Neuronal stem cell (in vitro differentiated cells): ENCODE measurements at regions not wholly inside any gene's neighbourhood (a gene's known extent, or its start where the extent isn't known, plus 50 kb on each side); places are given as distances from the start of the nearest gene placed in this dataset.
"Not testable (repeated sequence)": the region's sequence is repeated elsewhere in the genome, so short reads cannot be mapped to it uniquely, and the experiment has no call there.

Source experiments
- DNase-seq: peaks from one replicate; pipeline ENCODE4 v3.0.0-alpha.2; 2013; ENCODE audit warnings: low spot score
- H2AFZ ChIP-seq: one replicate; pipeline ENCODE4 v1.6.1; 2013; ENCODE audit warnings: mild to moderate bottlenecking, low read length, inconsistent platforms
- H2AK5ac ChIP-seq: 2 replicates; pipeline ENCODE4 v1.6.1; 2013; ENCODE audit warnings: low read depth, mild to moderate bottlenecking, inconsistent platforms, low read length, moderate library complexity, mixed read lengths
- H2BK120ac ChIP-seq: 2 replicates; pipeline ENCODE4 v1.6.1; 2013; ENCODE audit warnings: low read depth, mild to moderate bottlenecking, inconsistent platforms, low read length, moderate library complexity, mixed read lengths
- H2BK12ac ChIP-seq: one replicate; pipeline ENCODE4 v1.6.1; 2013; ENCODE audit warnings: low read length, inconsistent platforms
- H2BK15ac ChIP-seq: 2 replicates; pipeline ENCODE4 v1.6.1; 2013; ENCODE audit warnings: mild to moderate bottlenecking, low read length, inconsistent platforms, mixed read lengths
- H2BK5ac ChIP-seq: one replicate; pipeline ENCODE4 v1.6.1; 2013; ENCODE audit warnings: inconsistent platforms, mild to moderate bottlenecking, low read length, moderate library complexity
- H3K14ac ChIP-seq: one replicate; pipeline ENCODE4 v1.6.1; 2013; ENCODE audit warnings: low read length, inconsistent platforms
- H3K18ac ChIP-seq: 2 replicates; pipeline ENCODE4 v1.6.1; 2013; ENCODE audit warnings: low read length, inconsistent platforms
- H3K23ac ChIP-seq: 2 replicates; pipeline ENCODE4 v1.6.1; 2013; ENCODE audit warnings: low read depth, mild to moderate bottlenecking, mixed read lengths, low read length, inconsistent platforms; ENCODE audit not compliant: poor library complexity
- H3K27ac ChIP-seq: replicated peaks from 3 replicates; pipeline ENCODE4 v1.5.1; 2013; ENCODE audit warnings: low read length, inconsistent platforms
- H3K27me3 ChIP-seq, 3 experiments: 2 replicates each; pipeline ENCODE4 v1.6.1; 2013; ENCODE audit warnings: low read length in 3 of 3, mild to moderate bottlenecking in 2 of 3, inconsistent platforms in 1 of 3, low read depth in 1 of 3, mixed read lengths in 1 of 3, moderate library complexity in 1 of 3; ENCODE audit not compliant: control insufficient read depth in 3 of 3, insufficient read depth in 3 of 3
- H3K36me3 ChIP-seq, 2 donors: replicated peaks in 1 of 2; 2 replicates each; pipeline ENCODE4 v1.6.1; 2013; ENCODE audit warnings: low read length in 2 of 2; ENCODE audit not compliant: control insufficient read depth in 2 of 2, insufficient read depth in 2 of 2
- H3K4ac ChIP-seq: 2 replicates; pipeline ENCODE4 v1.6.1; 2013; ENCODE audit warnings: inconsistent platforms, mild to moderate bottlenecking, low read length, moderate library complexity
- H3K4me1 ChIP-seq, 2 donors: 1 replicate in 1 of 2; 2 replicates in 1 of 2; pipeline ENCODE4 v1.6.1; 2013; ENCODE audit warnings: low read length in 2 of 2, low read depth in 1 of 2; ENCODE audit not compliant: control insufficient read depth in 2 of 2, insufficient read depth in 1 of 2
- H3K4me2 ChIP-seq: one replicate; pipeline ENCODE4 v1.6.1; 2013; ENCODE audit warnings: mild to moderate bottlenecking, low read length, inconsistent platforms; ENCODE audit not compliant: insufficient read depth, poor library complexity, severe bottlenecking
- H3K4me3 ChIP-seq, 2 donors: 2 replicates each; pipeline ENCODE4 v1.5.1; 2013; ENCODE audit warnings: low read length in 2 of 2, mild to moderate bottlenecking in 2 of 2, inconsistent platforms in 1 of 2, moderate library complexity in 1 of 2
- H3K79me1 ChIP-seq: one replicate; pipeline ENCODE4 v1.6.1; 2013; ENCODE audit warnings: low read depth, mild to moderate bottlenecking, inconsistent platforms, low read length, moderate library complexity
- H3K9ac ChIP-seq: one replicate; pipeline ENCODE4 v1.6.1; 2013; ENCODE audit warnings: mild to moderate bottlenecking, low read depth, low read length, inconsistent platforms; ENCODE audit not compliant: poor library complexity
- H3K9me3 ChIP-seq, 2 donors: replicated peaks in 1 of 2; 2 replicates each; pipeline versions ENCODE3 to v1.6.1; 2013; ENCODE audit warnings: low read length in 2 of 2, mild to moderate bottlenecking in 2 of 2, inconsistent platforms in 1 of 2, low read depth in 1 of 2, mixed read lengths in 1 of 2, moderate library complexity in 1 of 2; ENCODE audit not compliant: control insufficient read depth in 2 of 2, insufficient read depth in 1 of 2
- H4K8ac ChIP-seq: one replicate; pipeline ENCODE4 v1.6.1; 2013; ENCODE audit warnings: low read depth, mild to moderate bottlenecking, inconsistent platforms, low read length, moderate library complexity
- H4K91ac ChIP-seq: one replicate; pipeline ENCODE4 v1.6.1; 2013; ENCODE audit warnings: low read length, low read depth, mild to moderate bottlenecking, inconsistent platforms; ENCODE audit not compliant: poor library complexity
- WGBS, 2 donors: extraction: QIAGEN DNeasy Blood & Tissue Kit; methylation state at CpG; one replicate each; pipeline ENCODE4 v1.1.7; 2013; ENCODE audit warnings: missing lambda C conversion rate in 2 of 2, mixed read lengths in 1 of 2; ENCODE audit not compliant: insufficient read length in 2 of 2, insufficient replicate concordance in 1 of 2; ENCODE audit errors: extremely low coverage in 2 of 2; 5-methylcytosine and 5-hydroxymethylcytosine counted together

DNA sequence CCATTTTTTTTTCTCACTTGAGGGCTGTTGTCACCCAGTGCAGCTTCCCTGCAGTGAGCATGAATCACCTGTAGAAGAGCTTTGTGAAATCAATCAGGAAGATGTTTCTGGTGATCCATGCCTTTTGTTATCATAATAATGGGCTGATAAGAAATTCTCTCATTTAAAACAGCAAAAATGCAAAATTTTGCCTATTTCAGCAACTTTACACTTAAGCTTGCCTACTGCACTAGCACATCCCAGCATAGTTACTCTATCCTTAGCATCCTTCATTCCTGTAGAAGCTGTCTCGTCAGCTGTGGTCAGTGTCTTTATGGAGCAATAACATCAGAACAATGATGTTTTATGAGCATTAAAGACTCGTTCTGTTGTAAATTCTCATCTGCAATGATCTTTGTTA, 178.6 kb upstream of the ZNF804A start:
- Histone ChIP-seq H3K79me1 (no peaks in the 10 kb centered on the region), H2BK15ac (no peak overlapping the region), H3K4ac (no peak overlapping the region), H2AFZ (no peak overlapping the region), H3K36me3 (no peaks in the 10 kb centered on the region), H2BK12ac (no peak overlapping the region), H4K8ac (no peak overlapping the region), H3K4me2 (peak overlapping the region; percentile 2), H3K23ac (no peak overlapping the region), H2AK5ac (no peak overlapping the region), H3K27me3 (no peaks in the 10 kb centered on the region), H3K9ac (no peak overlapping the region), H3K9me3 (no peaks in the 10 kb centered on the region), H3K27ac (no peak overlapping the region), H3K4me3 (no peak overlapping the region), H3K14ac (no peak overlapping the region), H3K18ac (no peak overlapping the region), H3K4me1 (no peaks in the 10 kb centered on the region), H2BK5ac (no peak overlapping the region), H2BK120ac (no peak overlapping the region), H4K91ac (no peak overlapping the region)
- WGBS, 2 donors, result no CpG with 5 or more reads among the region's 2 CpGs
- no peak for DNase-seq

- not testable (repeated sequence) for H2BK12ac ChIP-seq, H3K23ac ChIP-seq, H3K18ac ChIP-seq, H2AFZ ChIP-seq, H3K4ac ChIP-seq, H2BK120ac ChIP-seq, H2AK5ac ChIP-seq, H2BK5ac ChIP-seq, H3K4me1 ChIP-seq, H3K9me3 ChIP-seq, H3K9ac ChIP-seq, H4K91ac ChIP-seq, H3K14ac ChIP-seq, H4K8ac ChIP-seq, H3K79me1 ChIP-seq, DNase-seq, H3K4me2 ChIP-seq, H3K36me3 ChIP-seq, H3K4me3 ChIP-seq, H2BK15ac ChIP-seq, H3K27me3 ChIP-seq, H3K27ac ChIP-seq
- WGBS, 2 donors, result no CpG with 5 or more reads among the region's 11 CpGs
These were observed 176.9 kb upstream of the ZNF804A start for GRCh38 chr2:184421456-184421855.

- H2AK5ac ChIP-seq, result no peak overlapping the region
- no peak overlapping the region for H2BK5ac ChIP-seq
- H3K4me2 ChIP-seq, result no peak overlapping the region
- H3K4me3 ChIP-seq, result no peak overlapping the region
- no peaks in the 10 kb centered on the region for H3K36me3 ChIP-seq
- no peak overlapping the region for H2BK12ac ChIP-seq
- no peak overlapping the region for H3K18ac ChIP-seq
- no peaks in the 10 kb centered on the region for H3K4me1 ChIP-seq
- H2BK15ac ChIP-seq, result no peak overlapping the region
- H3K9me3 ChIP-seq, result no peaks in the 10 kb centered on the region
- H2AFZ ChIP-seq, result no peak overlapping the region
- H3K79me1 ChIP-seq, result no peaks in the 10 kb centered on the region
- no peak overlapping the region for H4K91ac ChIP-seq
- H2BK120ac ChIP-seq, result no peak overlapping the region
- no peak overlapping the region for H3K9ac ChIP-seq
- H3K4ac ChIP-seq, result no peak overlapping the region
- no CpG with 5 or more reads among the region's 2 CpGs for WGBS, 2 donors
- no peak overlapping the region for H3K27ac ChIP-seq
- H3K14ac ChIP-seq, result no peak overlapping the region
- H4K8ac ChIP-seq, result no peak overlapping the region
- no peak for DNase-seq
- H3K23ac ChIP-seq, result no peak overlapping the region
- H3K27me3 ChIP-seq, result no peaks in the 10 kb centered on the region
These were observed 173.2 kb upstream of the ZNF804A start for GRCh38 chr2:184425083-184425482.

DNA sequence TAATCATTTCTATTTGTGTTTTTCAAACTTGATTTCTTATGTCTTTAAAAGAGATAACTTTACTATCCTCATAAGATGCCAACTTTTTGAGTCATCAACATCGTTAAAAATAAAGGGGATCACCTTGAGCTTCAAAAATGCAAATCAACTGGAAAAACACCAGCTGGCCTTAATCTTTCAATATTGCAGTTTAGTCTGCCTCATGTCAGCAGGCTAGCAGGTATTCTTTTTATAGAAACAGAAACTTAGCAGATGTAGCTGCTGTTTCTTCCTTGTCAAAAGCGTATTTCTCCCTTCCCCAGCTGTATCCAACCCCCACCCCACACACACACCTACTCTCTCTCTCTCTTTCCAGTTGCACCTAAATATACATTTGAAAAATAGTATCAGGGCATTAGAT, 154.1 kb upstream of the ZNF804A start:
- Histone ChIP-seq H2BK120ac (no peak overlapping the region), H3K4me3 (no peak overlapping the region), H3K14ac (no peak overlapping the region), H4K8ac (no peak overlapping the region), H3K18ac (no peak overlapping the region), H3K27me3 (no peaks in the 10 kb centered on the region), H2AK5ac (no peak overlapping the region), H2AFZ (no peak overlapping the region), H3K4ac (no peak overlapping the region), H3K79me1 (no peaks in the 10 kb centered on the region), H2BK15ac (no peak overlapping the region), H3K27ac (no peak overlapping the region), H3K4me1 (no peaks in the 10 kb centered on the region), H2BK5ac (no peak overlapping the region), H3K9me3 (no peaks in the 10 kb centered on the region), H4K91ac (no peak overlapping the region), H3K4me2 (no peak overlapping the region), H3K23ac (no peak overlapping the region), H2BK12ac (no peak overlapping the region), H3K36me3 (no peaks in the 10 kb centered on the region), H3K9ac (no peak overlapping the region)
- no peak for DNase-seq
- no CpG with 5 or more reads among the region's 2 CpGs for WGBS, 2 donors
